Mesendoderm (in vitro differentiated cells): ENCODE measurements at regions not wholly inside any gene's neighbourhood (a gene's known extent, or its start where the extent isn't known, plus 50 kb on each side); places are given as distances from the start of the nearest gene placed in this dataset.
"Not testable (repeated sequence)": the region's sequence is repeated elsewhere in the genome, so short reads cannot be mapped to it uniquely, and the experiment has no call there.

Experiments used
- DNase-seq: peaks from one replicate; pipeline ENCODE4 v3.0.0; 2013
- H2AK5ac ChIP-seq: 2 replicates; pipeline ENCODE4 v1.6.1; 2013; ENCODE audit warnings: low read length, inconsistent platforms
- H2BK120ac ChIP-seq: 2 replicates; pipeline ENCODE4 v1.6.1; 2013; ENCODE audit warnings: low read depth, mild to moderate bottlenecking, low read length, moderate library complexity, mixed read lengths
- H2BK15ac ChIP-seq: replicated peaks from 2 replicates; pipeline ENCODE4 v1.6.1; 2013; ENCODE audit warnings: low read depth, mild to moderate bottlenecking, moderate library complexity
- H2BK5ac ChIP-seq: 2 replicates; pipeline ENCODE4 v1.6.1; 2013; ENCODE audit warnings: low read length, inconsistent platforms
- H3K18ac ChIP-seq: 2 replicates; pipeline ENCODE4 v1.6.1; 2013; ENCODE audit warnings: mild to moderate bottlenecking, low read length, mixed read lengths
- H3K23ac ChIP-seq: one replicate; pipeline ENCODE4 v1.6.1; 2013; ENCODE audit warnings: low read length
- H3K27ac ChIP-seq: 2 replicates; pipeline ENCODE4 v1.5.1; 2013; ENCODE audit warnings: low read depth, mild to moderate bottlenecking, inconsistent platforms, low read length, moderate library complexity
- H3K27me3 ChIP-seq: 2 replicates; pipeline ENCODE4 v1.6.1; 2013; ENCODE audit warnings: low read length, control low read depth, mild to moderate bottlenecking, inconsistent platforms; ENCODE audit not compliant: insufficient read depth, poor library complexity
- H3K36me3 ChIP-seq: 2 replicates; pipeline ENCODE4 v1.6.1; 2013; ENCODE audit warnings: low read length, inconsistent platforms; ENCODE audit not compliant: control insufficient read depth, insufficient read depth
- H3K4ac ChIP-seq: one replicate; pipeline ENCODE4 v1.6.1; 2013; ENCODE audit warnings: low read depth, mild to moderate bottlenecking, low read length, moderate library complexity
- H3K4me1 ChIP-seq: 2 replicates; pipeline ENCODE4 v1.6.1; 2013; ENCODE audit warnings: low read depth, low read length, inconsistent platforms; ENCODE audit not compliant: control insufficient read depth
- H3K4me2 ChIP-seq: 2 replicates; pipeline ENCODE4 v1.6.1; 2013; ENCODE audit warnings: low read length
- H3K4me3 ChIP-seq: 2 replicates; pipeline ENCODE4 v1.5.1; 2013; ENCODE audit warnings: mild to moderate bottlenecking, low read length
- H3K56ac ChIP-seq: one replicate; pipeline ENCODE4 v1.6.1; 2013; ENCODE audit warnings: low read length
- H3K79me1 ChIP-seq: 2 replicates; pipeline ENCODE4 v1.6.1; 2013; ENCODE audit warnings: low read length, inconsistent platforms
- H3K79me2 ChIP-seq: 2 replicates; pipeline ENCODE4 v1.6.1; 2013; ENCODE audit warnings: mild to moderate bottlenecking, low read length; ENCODE audit not compliant: control insufficient read depth, insufficient read depth
- H3K9ac ChIP-seq: 2 replicates; pipeline ENCODE4 v1.6.1; 2013; ENCODE audit warnings: low read length, inconsistent platforms
- H4K5ac ChIP-seq: one replicate; pipeline ENCODE4 v1.6.1; 2013; ENCODE audit warnings: low read length
- H4K8ac ChIP-seq: one replicate; pipeline ENCODE4 v1.6.1; 2013; ENCODE audit warnings: low read depth, mild to moderate bottlenecking, control low read depth, low read length, moderate library complexity
- WGBS: extraction: QIAGEN DNeasy Blood & Tissue Kit; methylation state at CpG from one replicate; pipeline ENCODE4 v1.1.7; 2013; ENCODE audit warnings: low lambda C conversion rate, missing lambda C conversion rate; ENCODE audit not compliant: insufficient coverage; ENCODE audit errors: extremely low coverage; 5-methylcytosine and 5-hydroxymethylcytosine counted together

DNA sequence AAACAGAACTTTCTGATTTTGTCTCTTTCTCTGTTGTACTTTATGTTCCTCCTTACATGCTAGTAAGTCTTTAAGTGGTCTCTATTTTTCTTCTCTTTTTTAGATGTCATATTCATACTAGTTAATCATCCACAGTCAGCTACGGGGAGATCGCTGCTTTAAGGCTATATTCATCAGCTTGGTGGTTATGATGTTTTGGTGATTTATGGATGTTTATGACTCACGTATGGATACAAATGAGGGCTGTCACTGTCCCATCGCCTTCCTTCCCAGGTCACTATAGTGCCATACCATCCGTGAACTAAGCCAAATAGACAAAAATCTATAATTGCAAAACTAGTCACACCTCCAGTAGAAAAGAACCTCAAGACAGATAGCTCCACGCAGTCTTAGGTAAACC is 296.8 kb upstream of the AADAT start:
- Histone ChIP-seq H3K4me2 (no peak overlapping the region), H3K4me3 (no peak overlapping the region), H3K4ac (no peak overlapping the region), H2BK120ac (no peak overlapping the region), H4K8ac (no peak overlapping the region), H3K4me1 (no peaks in the 10 kb centered on the region), H3K36me3 (no peaks in the 10 kb centered on the region), H3K79me2 (no peaks in the 10 kb centered on the region), H3K27me3 (no peaks in the 10 kb centered on the region), H2AK5ac (no peak overlapping the region), H3K56ac (no peak overlapping the region), H3K18ac (no peak overlapping the region), H4K5ac (no peak overlapping the region), H2BK15ac (no peak overlapping the region), H2BK5ac (no peak overlapping the region), H3K9ac (no peak overlapping the region), H3K79me1 (no peaks in the 10 kb centered on the region), H3K23ac (no peak overlapping the region), H3K27ac (no peak overlapping the region)
- no peak for DNase-seq
- WGBS: no CpG with 5 or more reads among the region's 6 CpGs

DNA sequence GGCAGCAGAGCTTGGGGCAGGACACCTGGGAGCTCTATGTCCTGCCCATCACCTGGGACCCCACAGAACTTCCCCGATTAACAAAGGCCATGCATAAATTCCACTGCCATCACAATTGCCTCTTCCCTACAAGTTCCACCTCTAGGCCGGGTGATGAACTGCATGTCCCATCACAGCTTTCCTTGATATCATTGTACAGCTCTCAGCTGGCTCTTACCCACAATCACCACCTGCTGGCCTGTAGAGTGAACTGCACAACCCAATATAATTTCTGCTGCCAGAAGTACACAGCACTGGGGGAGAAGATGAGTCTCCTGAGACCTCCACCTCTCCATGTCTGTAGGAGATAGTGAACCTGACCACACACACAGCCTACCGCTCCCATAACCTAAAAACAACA is 285.0 kb upstream of the AADAT start:
- Histone ChIP-seq H3K36me3 (no peaks in the 10 kb centered on the region), H3K4me3 (no peak overlapping the region), H2BK15ac (no peak overlapping the region), H3K23ac (no peak overlapping the region), H2BK5ac (no peak overlapping the region), H4K8ac (no peak overlapping the region), H2BK120ac (no peak overlapping the region), H2AK5ac (no peak overlapping the region), H3K4ac (no peak overlapping the region), H4K5ac (no peak overlapping the region), H3K9ac (no peak overlapping the region), H3K4me1 (no peaks in the 10 kb centered on the region), H3K79me1 (no peaks in the 10 kb centered on the region), H3K18ac (no peak overlapping the region), H3K79me2 (no peaks in the 10 kb centered on the region), H3K4me2 (no peak overlapping the region), H3K27ac (no peak overlapping the region), H3K27me3 (peaks cover 2% of the 10 kb centered on the region), H3K56ac (no peak overlapping the region)
- no CpG with 5 or more reads among the region's 3 CpGs for WGBS
- DNase-seq: peak; percentile 81

DNA sequence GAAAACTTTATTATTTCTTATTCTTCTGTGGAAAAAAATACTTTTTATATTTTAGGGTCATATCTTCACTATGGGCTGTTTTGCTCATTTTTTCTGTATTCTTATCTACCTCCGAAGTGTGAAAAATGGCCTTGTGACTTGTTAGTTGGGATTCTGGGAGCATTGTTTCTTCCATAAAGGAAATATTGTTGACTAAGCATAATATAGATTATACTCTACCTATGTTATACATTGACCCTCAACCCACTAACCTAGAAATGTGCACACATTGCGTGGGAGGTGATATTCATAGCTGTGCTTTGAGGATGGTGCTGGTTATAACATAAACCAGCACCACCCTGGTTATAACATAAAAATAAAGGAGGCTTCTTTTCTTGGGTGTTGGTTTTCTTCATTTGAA is 259.2 kb upstream of the AADAT start:
- no peaks in the 10 kb centered on the region for H3K36me3 ChIP-seq
- H3K4me2 ChIP-seq: no peak overlapping the region
- H3K56ac ChIP-seq: no peak overlapping the region
- H3K9ac ChIP-seq: no peak overlapping the region
- H3K4me3 ChIP-seq: no peak overlapping the region
- no peak overlapping the region for H4K8ac ChIP-seq
- H3K27me3 ChIP-seq: no peaks in the 10 kb centered on the region
- H2BK5ac ChIP-seq: no peak overlapping the region
- DNase-seq: no peak
- H4K5ac ChIP-seq: no peak overlapping the region
- H3K4ac ChIP-seq: no peak overlapping the region
- no peaks in the 10 kb centered on the region for H3K79me1 ChIP-seq
- no peak overlapping the region for H3K23ac ChIP-seq
- no peak overlapping the region for H3K27ac ChIP-seq
- H3K79me2 ChIP-seq: no peaks in the 10 kb centered on the region
- no peak overlapping the region for H2BK120ac ChIP-seq
- H2AK5ac ChIP-seq: no peak overlapping the region
- no CpG with 5 or more reads among the region's 2 CpGs for WGBS
- no peaks in the 10 kb centered on the region for H3K4me1 ChIP-seq
- no peak overlapping the region for H2BK15ac ChIP-seq
- no peak overlapping the region for H3K18ac ChIP-seq

DNA sequence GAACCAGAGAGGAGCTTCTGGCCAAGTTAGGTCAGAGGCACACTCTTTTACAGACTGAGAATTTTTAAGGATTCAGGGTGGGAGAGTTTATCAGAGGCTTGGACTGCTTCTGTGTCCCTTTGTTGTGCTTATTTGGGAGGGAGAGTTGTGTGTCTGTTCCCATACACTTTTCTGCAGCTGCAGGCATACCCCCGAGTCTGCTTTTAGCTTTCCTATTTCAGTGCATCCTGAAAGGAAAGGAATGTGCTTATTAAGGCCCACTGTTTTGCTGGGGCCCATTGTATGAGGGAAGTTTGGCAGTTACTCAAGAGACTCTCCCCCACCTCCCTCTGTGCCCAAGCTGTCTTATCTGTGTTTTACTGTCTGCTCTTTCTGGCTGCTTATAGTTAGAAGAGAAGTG is 257.4 kb upstream of the AADAT start:
- not testable (repeated sequence) for H3K79me2 ChIP-seq, H2BK5ac ChIP-seq, H3K27me3 ChIP-seq, H3K18ac ChIP-seq, H3K36me3 ChIP-seq, H2BK15ac ChIP-seq, H3K4ac ChIP-seq, H3K4me2 ChIP-seq, H3K4me3 ChIP-seq, H4K5ac ChIP-seq, H2AK5ac ChIP-seq, H3K23ac ChIP-seq, H3K27ac ChIP-seq, DNase-seq, H3K4me1 ChIP-seq, H3K56ac ChIP-seq, H3K9ac ChIP-seq, H4K8ac ChIP-seq, H3K79me1 ChIP-seq, H2BK120ac ChIP-seq
- WGBS: no CpG with 5 or more reads among the region's 1 CpG

DNA sequence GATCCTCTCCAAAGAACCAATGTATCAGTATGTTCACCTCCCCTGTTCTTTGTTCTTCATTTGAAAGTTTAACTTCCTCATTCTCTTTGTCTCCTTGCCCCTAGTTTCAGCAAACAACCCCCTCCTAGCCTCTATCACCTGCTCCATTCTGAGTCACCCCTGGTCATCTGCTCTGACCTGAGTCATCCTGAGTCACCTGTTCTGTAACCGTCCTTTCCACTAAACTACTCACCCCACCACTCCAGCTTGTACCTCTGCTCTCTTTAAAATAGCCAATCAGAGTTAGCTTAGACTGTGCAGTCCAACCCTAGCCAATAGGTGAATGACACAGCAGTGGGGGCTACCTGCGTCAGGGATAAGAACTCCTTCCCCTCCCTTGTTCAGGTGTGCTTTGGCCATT is 249.8 kb upstream of the AADAT start:
- no peaks in the 10 kb centered on the region for H3K4me1 ChIP-seq
- H4K8ac ChIP-seq: no peak overlapping the region
- no peak overlapping the region for H3K4me2 ChIP-seq
- H3K27ac ChIP-seq: no peak overlapping the region
- H4K5ac ChIP-seq: no peak overlapping the region
- no peaks in the 10 kb centered on the region for H3K79me1 ChIP-seq
- no peaks in the 10 kb centered on the region for H3K79me2 ChIP-seq
- H2BK5ac ChIP-seq: no peak overlapping the region
- no peaks in the 10 kb centered on the region for H3K36me3 ChIP-seq
- no peak overlapping the region for H3K9ac ChIP-seq
- H3K27me3 ChIP-seq: no peaks in the 10 kb centered on the region
- H2BK120ac ChIP-seq: no peak overlapping the region
- H3K4me3 ChIP-seq: no peak overlapping the region
- DNase-seq: no peak
- no peak overlapping the region for H2BK15ac ChIP-seq
- H3K4ac ChIP-seq: no peak overlapping the region
- no CpG with 5 or more reads among the region's 2 CpGs for WGBS
- H3K23ac ChIP-seq: no peak overlapping the region
- H2AK5ac ChIP-seq: no peak overlapping the region
- H3K18ac ChIP-seq: no peak overlapping the region
- H3K56ac ChIP-seq: no peak overlapping the region

DNA sequence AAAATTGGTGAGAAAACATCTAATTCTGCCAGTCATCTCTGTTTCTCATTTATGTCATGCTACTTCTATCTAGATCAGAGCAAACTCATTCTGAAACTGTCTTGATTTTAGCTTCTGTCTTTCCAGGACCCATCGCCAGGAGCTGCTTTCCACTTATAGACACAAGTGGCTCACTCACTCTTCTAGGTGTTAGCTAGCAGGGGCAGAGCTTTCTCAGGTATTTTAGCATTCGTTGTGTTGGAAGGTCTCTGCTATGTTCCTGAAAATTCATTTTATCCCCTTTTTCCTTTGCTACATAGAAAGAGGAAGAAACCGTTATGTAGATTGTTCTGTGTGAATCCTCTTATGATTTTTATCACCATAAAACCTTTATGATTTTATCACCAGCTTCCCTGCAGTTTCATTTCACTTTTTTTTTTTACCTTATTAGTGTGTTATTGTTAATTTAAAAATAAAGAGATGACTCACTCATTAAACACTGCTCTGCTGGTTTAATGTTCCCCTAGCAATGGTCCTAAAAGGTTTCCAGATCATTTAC is 246.6 kb upstream of the AADAT start:
- H4K8ac ChIP-seq: no peak overlapping the region
- H3K18ac ChIP-seq: no peak overlapping the region
- no peak overlapping the region for H3K56ac ChIP-seq
- H3K4me3 ChIP-seq: no peak overlapping the region
- no peaks in the 10 kb centered on the region for H3K79me1 ChIP-seq
- no peak overlapping the region for H3K23ac ChIP-seq
- H3K27me3 ChIP-seq: no peaks in the 10 kb centered on the region
- no peak for DNase-seq
- no peak overlapping the region for H3K4me2 ChIP-seq
- no peak overlapping the region for H2BK5ac ChIP-seq
- H3K79me2 ChIP-seq: no peaks in the 10 kb centered on the region
- no peak overlapping the region for H4K5ac ChIP-seq
- H2BK120ac ChIP-seq: no peak overlapping the region
- no peak overlapping the region for H3K4ac ChIP-seq
- no peak overlapping the region for H3K9ac ChIP-seq
- H3K4me1 ChIP-seq: no peaks in the 10 kb centered on the region
- no peak overlapping the region for H3K27ac ChIP-seq
- H2BK15ac ChIP-seq: no peak overlapping the region
- H2AK5ac ChIP-seq: no peak overlapping the region
- H3K36me3 ChIP-seq: no peaks in the 10 kb centered on the region
- no CpG with 5 or more reads among the region's 3 CpGs for WGBS
